ENCODE measurements at regions not wholly inside any gene's neighbourhood (a gene's known extent, or its start where the extent isn't known, plus 50 kb on each side); places are given as distances from the start of the nearest gene placed in this dataset.

GRCh38 chr5:27242258-27242626 is 203.9 kb upstream of the CDH9 start:
- Histone ChIP-seq H3K4me2 (ENCODE audit: insufficient read depth, low read length) (no peak overlapping the region), H2AFZ (ENCODE audit: low read depth, low read length) (no peak overlapping the region), H3K36me3 (ENCODE audit: control insufficient read depth in 2 of 2, extremely low read depth in 1 of 2, insufficient read depth in 2 of 2, low read length in 2 of 2) (no peaks in the 10 kb centered on the region), H3K27me3 (ENCODE audit: control insufficient read depth in 2 of 2, insufficient read depth in 2 of 2, low read length in 2 of 2) (no peaks in the 10 kb centered on the region), H3K79me2 (ENCODE audit: control insufficient read depth, insufficient read depth, low read length) (no peaks in the 10 kb centered on the region), H3K9me1 (replicated peaks; ENCODE audit: control insufficient read depth, extremely low read depth, insufficient read depth, low read length) (no peaks in the 10 kb centered on the region), H3K9ac (replicated peaks; ENCODE audit: extremely low read depth, insufficient read depth, low read length) (no peak overlapping the region), H3K4me1 (ENCODE audit: control insufficient read depth, extremely low read depth, insufficient read depth, low read length) (no peaks in the 10 kb centered on the region), H3K9me3 (replicated peaks; ENCODE audit: control insufficient read depth, insufficient read depth, low read length) (no peaks in the 10 kb centered on the region), H3K4me3 (replicated peaks in 1 of 3; ENCODE audit: insufficient read depth in 1 of 3, low read depth in 1 of 3, low read length in 3 of 3) (no peak overlapping the region), H4K20me1 (replicated peaks; ENCODE audit: control insufficient read depth, extremely low read depth, insufficient read depth, low read length) (no peaks in the 10 kb centered on the region), H3K27ac (ENCODE audit: insufficient read depth, low read depth, low read length) (no peak overlapping the region)
- intact Hi-C loops (cut with micrococcal nuclease) (no loop called here), dilution Hi-C loops (cut with MboI; ENCODE audit: extremely low pct_ligation_motif_present, low sequenced_read_pairs) (no loop called here)
- TF ChIP-seq POLR2AphosphoS5 (IDR thresholded peaks at IDR 0.05; ENCODE audit: insufficient read depth, low read depth, low read length), result no peak
- no peak for TF ChIP-seq JUN (IDR thresholded peaks at IDR 0.05; ENCODE audit: borderline replicate concordance, insufficient read depth, insufficient read length, low read depth)
- no peak for TF ChIP-seq GATA2 (IDR thresholded peaks at IDR 0.05; ENCODE audit: insufficient read depth, insufficient read length, low read depth, low read length)
- TF ChIP-seq CTCF (IDR thresholded peaks at IDR 0.05; ENCODE audit: extremely low read depth in 1 of 2, insufficient read depth in 1 of 2, low read depth in 1 of 2, low read length in 2 of 2), result no peak
- BruUV-seq (replicated peaks), result no TSS peak
- ChIA-PET CTCF (no interaction called here), POLR2A (no interaction called here)
- FAIRE-seq (no peak), DNase-seq (ENCODE audit: low read depth, low spot score) (no peak)

- Histone ChIP-seq H3K79me2 (ENCODE audit: control insufficient read depth, insufficient read depth, low read length) (no peaks in the 10 kb centered on the region), H3K4me1 (ENCODE audit: control insufficient read depth, extremely low read depth, insufficient read depth, low read length) (no peaks in the 10 kb centered on the region), H3K36me3 (ENCODE audit: control insufficient read depth in 2 of 2, extremely low read depth in 1 of 2, insufficient read depth in 2 of 2, low read length in 2 of 2) (no peaks in the 10 kb centered on the region), H3K9ac (replicated peaks; ENCODE audit: extremely low read depth, insufficient read depth, low read length) (no peak overlapping the region), H3K4me2 (ENCODE audit: insufficient read depth, low read length) (no peak overlapping the region), H3K9me3 (replicated peaks; ENCODE audit: control insufficient read depth, insufficient read depth, low read length) (no peaks in the 10 kb centered on the region), H3K9me1 (replicated peaks; ENCODE audit: control insufficient read depth, extremely low read depth, insufficient read depth, low read length) (no peaks in the 10 kb centered on the region), H2AFZ (ENCODE audit: low read depth, low read length) (no peak overlapping the region), H4K20me1 (replicated peaks; ENCODE audit: control insufficient read depth, extremely low read depth, insufficient read depth, low read length) (no peaks in the 10 kb centered on the region), H3K27me3 (ENCODE audit: control insufficient read depth in 2 of 2, insufficient read depth in 2 of 2, low read length in 2 of 2) (no peaks in the 10 kb centered on the region), H3K4me3 (replicated peaks in 1 of 3; ENCODE audit: insufficient read depth in 1 of 3, low read depth in 1 of 3, low read length in 3 of 3) (no peak overlapping the region), H3K27ac (ENCODE audit: insufficient read depth, low read depth, low read length) (no peak overlapping the region)
- TF ChIP-seq GATA2 (IDR thresholded peaks at IDR 0.05; ENCODE audit: insufficient read depth, insufficient read length, low read depth, low read length) (no peak), MYC (IDR thresholded peaks at IDR 0.05; ENCODE audit: low read depth, low read length) (no peak), POLR2A (IDR thresholded peaks at IDR 0.05; ENCODE audit: low read depth, low read length) (no peak), MAX (IDR thresholded peaks at IDR 0.05; ENCODE audit: insufficient read depth, insufficient read length) (no peak), JUN (IDR thresholded peaks at IDR 0.05; ENCODE audit: borderline replicate concordance, insufficient read depth, insufficient read length, low read depth) (no peak), FOS (IDR thresholded peaks at IDR 0.05; ENCODE audit: borderline replicate concordance, insufficient read depth, low read length) (no peak), EZH2 (IDR thresholded peaks at IDR 0.05; ENCODE audit: borderline replicate concordance, low read depth, low read length, severe bottlenecking) (no peak), CTCF (IDR thresholded peaks at IDR 0.05; ENCODE audit: extremely low read depth in 1 of 2, insufficient read depth in 1 of 2, low read depth in 1 of 2, low read length in 2 of 2) (no peak), POLR2AphosphoS5 (IDR thresholded peaks at IDR 0.05; ENCODE audit: insufficient read depth, low read depth, low read length) (no peak)
- no TSS peak for BruUV-seq (replicated peaks)
- intact Hi-C loops (cut with micrococcal nuclease), result no loop called here
- dilution Hi-C loops (cut with MboI; ENCODE audit: extremely low pct_ligation_motif_present, low sequenced_read_pairs), result no loop called here
- no peak for FAIRE-seq
- ChIA-PET CTCF (no interaction called here), POLR2A (no interaction called here)
- DNase-seq (ENCODE audit: low read depth, low spot score), result no peak
Observed at GRCh38 chr5:27241564-27242257, 203.3 kb upstream of the CDH9 start.

Measured in endothelial cell of umbilical vein (primary cell).